Mucosa of rectum (tissue), 2 donors: ENCODE measurements at regions not wholly inside any gene's neighbourhood (a gene's known extent, or its start where the extent isn't known, plus 50 kb on each side); places are given as distances from the start of the nearest gene placed in this dataset.

Source experiments
- H3K27ac ChIP-seq, 2 donors: one replicate each; pipeline ENCODE4 v1.7.0; 2013; ENCODE audit warnings: inconsistent platforms in 2 of 2, low read depth in 2 of 2, low read length in 2 of 2
- H3K27me3 ChIP-seq, 2 donors: one replicate each; pipeline ENCODE4 v1.7.0; 2013; ENCODE audit warnings: low read length in 2 of 2; ENCODE audit not compliant: control insufficient read depth in 2 of 2, insufficient read depth in 2 of 2
- H3K36me3 ChIP-seq, 2 donors: one replicate each; pipeline ENCODE4 v1.7.0; 2013; ENCODE audit warnings: low read length in 2 of 2; ENCODE audit not compliant: control insufficient read depth in 2 of 2, insufficient read depth in 2 of 2
- H3K4me1 ChIP-seq, 2 donors: one replicate each; pipeline ENCODE4 v1.7.0; 2013; ENCODE audit warnings: low read length in 2 of 2, mild to moderate bottlenecking in 1 of 2; ENCODE audit not compliant: control insufficient read depth in 2 of 2, insufficient read depth in 2 of 2
- H3K4me3 ChIP-seq, 2 donors: one replicate each; pipeline ENCODE4 v1.7.0; 2013; ENCODE audit warnings: low read length in 2 of 2
- H3K9ac ChIP-seq, 2 donors: one replicate each; pipeline ENCODE4 v1.7.0; 2013; ENCODE audit warnings: low read length in 2 of 2, low read depth in 1 of 2, mild to moderate bottlenecking in 1 of 2
- H3K9me3 ChIP-seq, 2 donors: one replicate each; pipeline ENCODE4 v1.7.0; 2013; ENCODE audit warnings: low read length in 2 of 2; ENCODE audit not compliant: control insufficient read depth in 2 of 2
- donor health status: healthy.
- donor health status: Normal muscosa, but diverticular disease.

GRCh38 chr2:76314271-76315020 lies 603.7 kb upstream of the GCFC2 start:
- no peaks in the 10 kb centered on the region for H3K4me1 ChIP-seq
- no peak overlapping the region for H3K4me3 ChIP-seq
- H3K9ac ChIP-seq, result no peak overlapping the region
- no peaks in the 10 kb centered on the region for H3K36me3 ChIP-seq
- H3K9me3 ChIP-seq, result no peaks in the 10 kb centered on the region
- no peak overlapping the region for H3K27ac ChIP-seq
- H3K27me3 ChIP-seq, result no peaks in the 10 kb centered on the region

- H3K36me3 ChIP-seq, result no peaks in the 10 kb centered on the region
- no peak overlapping the region for H3K4me3 ChIP-seq
- H3K9ac ChIP-seq, result no peak overlapping the region
- H3K27me3 ChIP-seq, result no peaks in the 10 kb centered on the region
- H3K4me1 ChIP-seq, result no peaks in the 10 kb centered on the region
- H3K9me3 ChIP-seq, result no peaks in the 10 kb centered on the region
- no peak overlapping the region for H3K27ac ChIP-seq
These were observed 601.5 kb upstream of the GCFC2 start for GRCh38 chr2:76312236-76312635.

GRCh38 chr2:76311728-76312127 lies 601.0 kb upstream of the GCFC2 start:
- Histone ChIP-seq H3K27ac (no peak overlapping the region), H3K27me3 (no peaks in the 10 kb centered on the region), H3K36me3 (no peaks in the 10 kb centered on the region), H3K9me3 (no peaks in the 10 kb centered on the region), H3K4me3 (no peak overlapping the region), H3K4me1 (no peaks in the 10 kb centered on the region), H3K9ac (no peak overlapping the region)

DNA sequence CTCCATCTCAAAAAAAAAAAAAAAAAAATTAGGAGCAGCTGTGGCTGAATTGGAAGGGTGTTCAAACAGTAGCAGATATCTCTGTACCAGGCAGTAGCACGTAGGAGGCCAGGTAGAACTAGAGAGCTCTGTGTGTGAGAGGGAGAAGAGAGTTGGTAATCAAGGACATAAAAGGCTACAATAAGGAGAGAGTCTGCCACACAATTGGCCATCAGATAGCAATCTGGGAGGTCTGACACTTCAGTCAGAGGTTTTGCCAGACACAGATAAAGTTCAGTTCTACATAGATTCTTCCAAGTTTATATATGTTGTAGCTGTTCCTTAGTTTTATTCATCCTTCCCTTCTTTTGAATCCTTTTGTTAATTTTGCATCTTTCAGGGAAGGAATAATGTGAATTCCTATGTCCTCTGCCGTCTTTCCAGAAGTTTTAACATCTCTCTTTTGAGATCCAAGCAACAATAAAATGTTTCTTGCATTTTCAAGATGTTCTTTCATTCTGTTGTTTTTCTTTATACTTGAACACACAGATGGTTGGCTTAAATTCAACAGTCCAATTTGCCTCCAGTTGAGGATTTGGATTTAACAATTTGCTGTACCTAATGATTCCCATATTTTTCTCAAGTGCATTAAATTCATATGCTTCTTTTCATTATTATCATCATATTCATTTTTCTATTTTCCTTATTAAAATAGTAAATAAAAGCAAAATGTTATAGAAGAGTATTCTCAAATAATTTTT lies 600.3 kb upstream of the GCFC2 start:
- no peak overlapping the region for H3K27ac ChIP-seq
- H3K36me3 ChIP-seq, result no peaks in the 10 kb centered on the region
- H3K9me3 ChIP-seq, result no peaks in the 10 kb centered on the region
- H3K27me3 ChIP-seq, result no peaks in the 10 kb centered on the region
- no peak overlapping the region for H3K9ac ChIP-seq
- no peak overlapping the region for H3K4me3 ChIP-seq
- no peaks in the 10 kb centered on the region for H3K4me1 ChIP-seq

DNA sequence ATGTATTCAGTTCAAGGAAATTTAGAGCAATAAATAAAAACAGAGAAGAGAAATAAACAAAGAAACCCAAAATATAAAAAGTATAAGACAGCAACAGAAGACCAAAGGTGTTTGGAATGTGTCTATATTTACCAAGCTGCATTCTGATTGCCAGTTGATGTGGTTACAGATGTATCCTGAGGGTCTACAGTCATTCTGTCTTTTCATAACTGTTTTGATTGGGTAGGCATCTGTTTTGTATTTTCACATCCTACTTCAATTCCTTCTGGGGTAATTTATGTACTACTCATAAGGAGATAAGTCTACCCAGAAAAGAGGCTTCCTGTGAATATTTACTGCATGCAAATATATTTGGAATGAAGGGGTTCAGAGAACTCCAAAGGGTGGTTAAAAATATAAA lies 596.8 kb upstream of the GCFC2 start:
- no peak overlapping the region for H3K9ac ChIP-seq
- H3K36me3 ChIP-seq, result no peaks in the 10 kb centered on the region
- H3K4me1 ChIP-seq, result no peaks in the 10 kb centered on the region
- no peaks in the 10 kb centered on the region for H3K9me3 ChIP-seq
- H3K27me3 ChIP-seq, result no peaks in the 10 kb centered on the region
- no peak overlapping the region for H3K4me3 ChIP-seq
- H3K27ac ChIP-seq, result no peak overlapping the region

- Histone ChIP-seq H3K36me3 (no peaks in the 10 kb centered on the region), H3K9ac (no peak overlapping the region), H3K27ac (no peak overlapping the region), H3K4me1 (no peaks in the 10 kb centered on the region), H3K4me3 (no peak overlapping the region), H3K9me3 (no peaks in the 10 kb centered on the region), H3K27me3 (no peaks in the 10 kb centered on the region)
These were observed 587.3 kb upstream of the GCFC2 start for GRCh38 chr2:76298041-76298440.

GRCh38 chr2:76296438-76296837 lies 585.7 kb upstream of the GCFC2 start:
- H3K9me3 ChIP-seq, result no peaks in the 10 kb centered on the region
- H3K27ac ChIP-seq, result no peak overlapping the region
- no peak overlapping the region for H3K9ac ChIP-seq
- H3K4me3 ChIP-seq, result no peak overlapping the region
- H3K36me3 ChIP-seq, result no peaks in the 10 kb centered on the region
- no peaks in the 10 kb centered on the region for H3K27me3 ChIP-seq
- H3K4me1 ChIP-seq, result no peaks in the 10 kb centered on the region

DNA sequence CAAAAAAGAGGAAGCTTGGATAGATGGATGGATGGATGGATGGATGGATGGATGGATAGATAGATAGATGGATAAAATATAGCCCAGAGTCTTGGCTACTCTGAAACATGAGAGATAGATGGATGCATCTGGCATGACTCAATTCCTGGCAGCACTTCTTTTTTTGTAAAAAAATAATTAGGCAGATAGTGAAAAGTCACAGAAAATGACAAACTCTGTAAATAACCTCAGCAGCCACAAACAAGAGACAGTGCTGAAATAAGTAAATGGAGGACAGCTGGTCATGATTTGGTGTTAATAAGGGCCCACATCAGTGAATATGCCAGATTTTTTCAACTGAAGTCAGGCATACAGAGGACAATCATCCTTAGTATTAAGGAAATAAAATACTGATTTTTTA lies 585.0 kb upstream of the GCFC2 start:
- H3K27ac ChIP-seq, result no peak overlapping the region
- no peaks in the 10 kb centered on the region for H3K4me1 ChIP-seq
- H3K4me3 ChIP-seq, result no peak overlapping the region
- no peaks in the 10 kb centered on the region for H3K36me3 ChIP-seq
- no peaks in the 10 kb centered on the region for H3K27me3 ChIP-seq
- H3K9me3 ChIP-seq, result no peaks in the 10 kb centered on the region
- no peak overlapping the region for H3K9ac ChIP-seq

DNA sequence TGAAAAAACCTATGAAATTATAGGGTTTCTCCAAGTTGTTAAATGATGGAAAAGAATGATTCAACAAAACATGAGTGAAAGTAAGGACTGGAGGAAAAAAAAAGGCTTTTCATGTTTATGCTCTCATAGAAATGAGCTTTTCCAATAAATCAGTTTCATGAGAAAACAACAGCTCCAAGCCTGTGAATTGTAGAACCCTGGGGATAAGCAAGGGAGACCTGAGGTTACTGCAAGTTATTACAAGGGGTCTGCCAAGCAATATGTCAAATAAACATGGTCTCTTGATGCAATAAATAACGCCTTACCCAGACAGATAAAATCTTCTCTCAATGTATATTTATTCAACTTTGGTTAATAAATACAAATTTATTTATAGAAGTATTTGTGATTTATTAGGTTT lies 577.9 kb upstream of the GCFC2 start:
- Histone ChIP-seq H3K9me3 (no peaks in the 10 kb centered on the region), H3K27me3 (no peaks in the 10 kb centered on the region), H3K4me1 (no peaks in the 10 kb centered on the region), H3K27ac (no peak overlapping the region), H3K9ac (no peak overlapping the region), H3K4me3 (no peak overlapping the region), H3K36me3 (no peaks in the 10 kb centered on the region)

- Histone ChIP-seq H3K27ac (no peak overlapping the region), H3K27me3 (no peaks in the 10 kb centered on the region), H3K4me1 (no peaks in the 10 kb centered on the region), H3K9ac (no peak overlapping the region), H3K9me3 (no peaks in the 10 kb centered on the region), H3K36me3 (no peaks in the 10 kb centered on the region), H3K4me3 (no peak overlapping the region)
These were observed 577.4 kb upstream of the GCFC2 start for GRCh38 chr2:76288146-76288545.
